Activated T-helper 1 cell treated with anti-CD3 and anti-CD28 coated beads, Interleukin-12 subunit alpha, Interleukin-12 subunit beta, Interleukin-2, Interleukin-4 antibody, amounts not matched to agents 30 ng/mL and 10 ng/mL and 1 ng/mL, durations not matched to agents 14 hours and 24 hours and 36 hours (primary cell): ENCODE measurements at regions not wholly inside any gene's neighbourhood (a gene's known extent, or its start where the extent isn't known, plus 50 kb on each side); places are given as distances from the start of the nearest gene placed in this dataset.

Experiments
- DNase-seq: peaks from one replicate; pipeline ENCODE4 v3.0.0; 2021; ENCODE audit warnings: low spot score
- H3K27ac Mint-ChIP-seq: one replicate; pipeline ENCODE4 v1.8.0; 2021; ENCODE audit warnings: mild to moderate bottlenecking, mixed read lengths
- H3K27me3 Mint-ChIP-seq: one replicate; pipeline ENCODE4 v1.8.0; 2022; ENCODE audit warnings: mild to moderate bottlenecking, moderate library complexity, mixed read lengths; ENCODE audit not compliant: insufficient read depth
- H3K36me3 Mint-ChIP-seq: one replicate; pipeline ENCODE4 v1.8.0; 2021; ENCODE audit warnings: low read depth, mixed read lengths
- H3K4me1 Mint-ChIP-seq: one replicate; pipeline ENCODE4 v1.8.0; 2021; ENCODE audit warnings: low read depth, mixed read lengths
- H3K4me3 Mint-ChIP-seq: one replicate; pipeline ENCODE4 v1.8.0; 2021; ENCODE audit warnings: mild to moderate bottlenecking, moderate library complexity, mixed read lengths
- H3K9me3 Mint-ChIP-seq: one replicate; pipeline ENCODE4 v1.8.0; 2021; ENCODE audit warnings: mixed read lengths
- intact Hi-C: fragments of 100-400 bp; cut with micrococcal nuclease; formaldehyde crosslinking; loops from one replicate; pipeline ENCODE4 v1.15.1; 2024

DNA sequence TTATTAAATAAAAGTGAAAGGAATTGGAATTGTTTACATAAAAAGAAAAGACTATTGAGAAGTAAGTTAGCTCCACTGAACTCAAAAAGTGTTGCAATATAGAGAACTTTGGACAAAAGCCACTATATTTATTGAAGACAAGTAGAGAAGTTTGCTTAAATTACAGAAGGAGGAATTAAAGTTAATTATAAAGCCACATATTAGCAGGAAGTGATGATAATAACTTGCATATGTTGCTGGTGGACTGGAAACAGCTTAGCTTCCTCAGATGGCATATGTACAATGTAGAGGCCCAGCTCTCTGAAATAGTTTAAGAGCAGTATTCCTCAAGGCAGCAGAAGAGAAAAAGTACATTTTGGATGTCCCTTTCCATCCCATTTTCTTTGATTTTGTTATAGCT, 400.7 kb downstream of the GATA3 start:
- no peak for DNase-seq
- H3K27ac Mint-ChIP-seq, result no peak overlapping the region
- H3K9me3 Mint-ChIP-seq, result no peaks in the 10 kb centered on the region
- peaks cover 5% of the 10 kb centered on the region for H3K4me1 Mint-ChIP-seq
- no peaks in the 10 kb centered on the region for H3K36me3 Mint-ChIP-seq
- H3K27me3 Mint-ChIP-seq, result peaks cover 25% of the 10 kb centered on the region
- H3K4me3 Mint-ChIP-seq, result no peak overlapping the region
- intact Hi-C loops, result no loop called here

DNA sequence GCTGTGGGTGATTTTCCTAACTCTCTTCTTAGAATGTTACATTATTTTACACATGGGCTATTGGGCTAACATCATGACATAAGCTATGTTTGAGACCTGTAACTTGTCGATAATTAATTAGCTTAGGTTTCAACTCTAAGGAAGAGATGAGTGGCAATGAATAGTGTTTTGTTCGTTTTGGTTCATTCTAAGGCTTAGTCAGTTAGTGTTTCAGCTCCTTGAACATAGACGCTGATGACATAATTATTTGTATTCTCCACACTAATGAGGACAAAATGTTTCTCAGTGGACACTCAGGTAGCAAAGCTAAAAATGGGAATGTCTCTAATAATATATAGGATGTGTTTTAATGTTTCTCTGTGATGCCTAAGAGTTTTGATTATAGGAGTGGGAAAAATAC, 401.9 kb downstream of the GATA3 start:
- no peaks in the 10 kb centered on the region for H3K9me3 Mint-ChIP-seq

DNA sequence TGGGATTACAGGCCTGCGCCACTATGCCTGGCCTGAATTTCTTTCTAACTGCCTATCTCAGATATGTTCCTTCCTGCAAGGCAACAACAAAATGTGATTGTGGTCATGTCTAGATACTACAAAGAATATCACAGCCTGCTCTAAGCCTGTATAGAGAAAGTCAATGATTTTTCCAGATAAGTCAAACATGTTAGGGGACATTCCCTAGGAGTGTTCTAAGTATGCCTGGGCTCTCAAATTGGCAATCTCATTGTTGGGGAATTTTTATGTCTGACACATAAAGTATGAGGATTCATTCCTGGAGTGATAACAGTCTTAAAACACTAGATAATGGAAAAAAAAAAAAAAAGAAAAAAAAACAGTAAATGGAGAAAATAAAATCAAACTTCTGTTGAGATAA, 406.1 kb downstream of the GATA3 start:
- Mint-ChIP-seq H3K27ac (no peak overlapping the region), H3K4me1 (peaks cover 10% of the 10 kb centered on the region), H3K9me3 (no peaks in the 10 kb centered on the region), H3K27me3 (peaks cover 25% of the 10 kb centered on the region), H3K36me3 (no peaks in the 10 kb centered on the region), H3K4me3 (no peak overlapping the region)
- DNase-seq, result no peak
- intact Hi-C loops, result no loop called here

More for the DNA sequence above, 401.9 kb downstream of the GATA3 start:
- no peak for DNase-seq
- Mint-ChIP-seq H3K4me1 (peaks cover 5% of the 10 kb centered on the region), H3K4me3 (no peak overlapping the region), H3K36me3 (no peaks in the 10 kb centered on the region), H3K27ac (no peak overlapping the region), H3K27me3 (peaks cover 22% of the 10 kb centered on the region)
- intact Hi-C loops, result no loop called here

DNA sequence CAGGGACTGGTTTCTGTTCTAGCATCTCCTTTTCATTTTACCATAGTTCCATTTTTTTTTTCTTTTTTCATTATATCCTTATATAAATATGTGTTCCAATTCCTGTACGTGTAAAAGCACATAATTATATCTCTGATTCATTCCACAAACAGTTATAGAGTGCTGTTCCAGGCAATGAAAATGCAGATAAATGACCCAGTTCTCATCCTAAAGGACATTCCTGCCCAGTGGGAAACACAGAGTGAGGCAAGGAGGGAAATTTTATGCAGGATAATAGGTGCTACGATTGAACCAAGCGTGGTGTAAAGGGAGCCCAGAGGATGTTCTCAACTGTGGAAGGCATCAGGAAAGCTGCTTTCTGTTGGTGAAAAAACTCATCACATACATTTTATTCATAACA, 408.1 kb downstream of the GATA3 start:
- H3K36me3 Mint-ChIP-seq, result no peaks in the 10 kb centered on the region
- H3K27me3 Mint-ChIP-seq, result peaks cover 30% of the 10 kb centered on the region
- H3K27ac Mint-ChIP-seq, result no peak overlapping the region
- peaks cover 10% of the 10 kb centered on the region for H3K4me1 Mint-ChIP-seq
- no peaks in the 10 kb centered on the region for H3K9me3 Mint-ChIP-seq
- intact Hi-C loops, result no loop called here
- H3K4me3 Mint-ChIP-seq, result no peak overlapping the region
- DNase-seq, result no peak

DNA sequence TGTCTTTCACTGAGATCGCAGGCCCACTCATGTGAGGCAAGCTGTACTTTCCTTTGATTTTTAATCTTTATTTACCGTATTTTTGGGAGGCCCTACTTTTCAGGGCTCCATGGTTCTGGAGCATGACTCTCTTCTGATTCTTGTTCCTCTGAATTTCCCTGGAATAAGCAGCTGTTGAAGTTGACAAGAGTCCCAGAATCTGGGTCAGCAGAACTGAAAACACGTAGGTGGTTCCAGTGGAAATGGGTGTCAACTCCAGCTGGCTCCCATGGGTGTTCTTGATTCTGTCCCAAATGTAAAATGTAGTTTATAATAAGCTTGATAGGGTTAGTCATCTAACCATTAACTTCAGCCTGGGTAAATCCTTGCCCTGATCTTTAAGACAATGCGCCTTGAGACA, 409.4 kb downstream of the GATA3 start:
- H3K9me3 Mint-ChIP-seq, result no peaks in the 10 kb centered on the region
- H3K27ac Mint-ChIP-seq, result no peak overlapping the region
- no peak overlapping the region for H3K4me3 Mint-ChIP-seq

DNA sequence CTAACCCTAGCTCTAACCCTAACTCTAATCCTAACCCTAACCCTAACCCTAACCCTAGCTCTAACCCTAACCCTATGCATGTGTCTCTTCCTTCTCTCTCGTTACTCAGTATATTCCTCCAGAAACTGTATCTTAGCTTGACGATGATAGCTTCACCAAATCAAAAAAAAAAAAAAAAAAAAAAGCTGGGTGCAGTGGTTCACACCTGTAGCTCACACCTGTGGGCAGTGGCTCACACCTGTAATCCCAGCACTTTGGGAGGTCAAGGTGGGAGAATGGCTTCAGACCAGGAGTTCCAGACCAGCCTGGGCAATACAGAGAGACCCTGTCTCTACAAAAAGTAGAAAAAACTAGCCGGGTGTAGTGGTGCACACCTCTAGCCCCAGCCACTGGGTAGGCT, 414.0 kb downstream of the GATA3 start:
- no peak for DNase-seq
- intact Hi-C loops, result no loop called here
- Mint-ChIP-seq H3K27me3 (peaks cover 23% of the 10 kb centered on the region), H3K36me3 (no peaks in the 10 kb centered on the region), H3K4me1 (peaks cover 8% of the 10 kb centered on the region), H3K4me3 (no peak overlapping the region), H3K27ac (no peak overlapping the region), H3K9me3 (no peaks in the 10 kb centered on the region)

More for the DNA sequence above, 409.4 kb downstream of the GATA3 start:
- no peak for DNase-seq
- Mint-ChIP-seq H3K4me1 (peaks cover 10% of the 10 kb centered on the region), H3K36me3 (no peaks in the 10 kb centered on the region), H3K27me3 (peaks cover 26% of the 10 kb centered on the region)
- intact Hi-C loops, result no loop called here

DNA sequence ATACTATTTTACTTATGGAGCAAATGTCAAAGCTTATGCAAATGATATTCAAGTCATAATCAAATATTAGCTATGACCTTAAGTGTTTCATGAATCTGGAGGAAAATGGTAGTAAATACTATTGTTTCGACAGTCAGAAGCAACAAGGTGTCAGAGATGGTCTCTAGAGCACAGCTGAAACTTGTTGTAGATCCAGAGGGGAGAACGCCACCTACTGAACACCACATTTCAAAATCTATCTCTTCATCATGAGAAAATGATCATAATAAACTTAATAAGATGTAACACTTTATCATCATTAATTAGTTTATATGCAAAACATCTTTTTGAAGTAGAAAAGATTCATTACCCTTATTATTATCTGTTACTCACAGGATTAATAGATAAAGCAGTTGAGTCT, 418.7 kb downstream of the GATA3 start:
- intact Hi-C loops, result loop anchor here (1.0 to 10.0 kb wide), 6 partner anchors 51 to 732 kb away; no protein-coding TSS in a partner anchor
- Mint-ChIP-seq H3K27me3 (peaks cover 33% of the 10 kb centered on the region), H3K9me3 (peaks cover 9% of the 10 kb centered on the region), H3K4me1 (peaks cover 8% of the 10 kb centered on the region), H3K27ac (no peak overlapping the region), H3K4me3 (no peak overlapping the region), H3K36me3 (no peaks in the 10 kb centered on the region)
- DNase-seq, result peak; percentile 5

DNA sequence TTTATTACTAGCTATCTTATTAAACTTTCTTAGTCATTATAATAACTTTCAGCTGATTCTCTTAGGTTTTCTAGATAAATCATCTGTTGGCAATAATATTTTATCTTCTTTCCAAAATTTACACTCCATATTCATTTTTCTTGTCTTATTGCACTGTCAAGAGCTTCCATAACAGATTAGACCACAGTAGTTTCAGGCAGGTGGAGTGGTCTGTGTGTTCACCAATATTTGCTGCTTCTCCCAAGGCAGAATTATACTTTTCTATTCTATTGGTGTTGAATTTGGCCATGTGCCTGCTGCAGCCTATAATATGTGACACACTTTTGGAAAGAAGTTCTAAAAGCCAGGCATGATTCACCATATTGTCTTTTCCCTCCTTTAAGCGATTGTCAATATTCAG, 422.8 kb downstream of the GATA3 start:
- Mint-ChIP-seq H3K4me1 (peaks cover 2% of the 10 kb centered on the region), H3K9me3 (peaks cover 9% of the 10 kb centered on the region), H3K27me3 (peaks cover 38% of the 10 kb centered on the region), H3K4me3 (no peak overlapping the region), H3K27ac (no peak overlapping the region), H3K36me3 (no peaks in the 10 kb centered on the region)
- intact Hi-C loops, result loop anchor here (10.0 kb wide), 1 partner anchor 728 kb away; no protein-coding TSS in a partner anchor
- no peak for DNase-seq

DNA sequence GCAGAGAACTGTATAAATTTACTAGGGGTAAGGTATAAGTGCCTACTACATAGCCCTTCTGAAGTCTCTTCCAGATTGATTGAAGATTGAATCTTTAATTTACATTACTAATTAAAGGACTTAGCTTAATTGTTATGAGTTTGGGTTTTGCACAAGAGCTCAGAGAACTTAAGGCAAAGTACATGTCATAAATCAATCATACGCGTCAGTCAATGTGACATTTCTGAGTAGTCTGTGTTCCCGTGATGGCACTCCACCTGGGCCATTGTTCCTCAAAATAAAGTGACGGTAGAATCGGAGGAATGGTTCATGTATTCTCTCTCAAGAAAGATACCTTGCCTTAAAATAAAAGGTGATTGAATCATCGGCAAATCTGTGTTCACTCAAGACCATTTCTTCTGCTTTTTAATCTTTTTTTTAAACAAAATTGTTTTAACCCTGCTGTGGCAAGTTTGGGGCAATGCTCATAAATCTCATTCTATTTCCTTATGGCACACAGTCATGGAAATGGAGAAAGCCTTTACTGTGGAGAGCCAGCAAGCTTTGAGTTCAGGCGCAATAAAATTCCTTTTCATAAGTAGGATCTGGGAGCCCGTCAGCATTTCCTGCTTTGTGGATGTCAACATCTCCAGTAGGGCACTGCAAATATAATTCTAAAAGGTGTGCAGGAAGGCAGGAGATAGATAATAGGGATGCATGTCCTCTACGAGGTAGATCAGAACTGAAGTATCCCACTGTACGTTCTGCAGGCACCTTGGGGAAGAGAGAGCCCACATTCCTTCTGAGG, 427.4 kb downstream of the GATA3 start:
- no peak for DNase-seq
- intact Hi-C loops, result no loop called here
- H3K4me1 Mint-ChIP-seq, result peaks cover 7% of the 10 kb centered on the region
- H3K27ac Mint-ChIP-seq, result no peak overlapping the region
- H3K36me3 Mint-ChIP-seq, result no peaks in the 10 kb centered on the region
- H3K9me3 Mint-ChIP-seq, result peaks cover 9% of the 10 kb centered on the region
- peaks cover 35% of the 10 kb centered on the region for H3K27me3 Mint-ChIP-seq
- H3K4me3 Mint-ChIP-seq, result no peak overlapping the region

DNA sequence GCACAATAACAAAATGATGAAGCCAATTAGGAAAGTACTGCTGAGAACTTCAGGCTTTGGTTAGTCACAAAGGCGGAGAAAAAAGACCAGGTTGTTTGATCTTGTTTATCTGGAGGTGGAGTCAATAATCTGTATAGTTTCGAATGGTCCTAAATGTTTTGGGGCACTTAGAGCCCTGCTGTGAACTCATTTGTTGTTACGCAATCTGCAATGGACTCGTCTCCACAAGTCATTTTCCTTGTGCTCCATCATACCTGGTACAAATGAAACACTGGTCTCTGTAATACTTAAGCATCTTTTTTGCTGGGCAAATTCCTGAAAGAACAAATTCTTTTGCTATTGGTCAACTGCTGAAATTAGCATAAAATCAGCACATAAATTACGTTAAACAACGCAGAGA, 430.5 kb downstream of the GATA3 start:
- H3K27me3 Mint-ChIP-seq, result peaks cover 29% of the 10 kb centered on the region
- H3K36me3 Mint-ChIP-seq, result no peaks in the 10 kb centered on the region
- intact Hi-C loops, result no loop called here
- H3K9me3 Mint-ChIP-seq, result no peaks in the 10 kb centered on the region
- H3K4me1 Mint-ChIP-seq, result peaks cover 7% of the 10 kb centered on the region
- no peak for DNase-seq
- H3K27ac Mint-ChIP-seq, result no peak overlapping the region
- no peak overlapping the region for H3K4me3 Mint-ChIP-seq

DNA sequence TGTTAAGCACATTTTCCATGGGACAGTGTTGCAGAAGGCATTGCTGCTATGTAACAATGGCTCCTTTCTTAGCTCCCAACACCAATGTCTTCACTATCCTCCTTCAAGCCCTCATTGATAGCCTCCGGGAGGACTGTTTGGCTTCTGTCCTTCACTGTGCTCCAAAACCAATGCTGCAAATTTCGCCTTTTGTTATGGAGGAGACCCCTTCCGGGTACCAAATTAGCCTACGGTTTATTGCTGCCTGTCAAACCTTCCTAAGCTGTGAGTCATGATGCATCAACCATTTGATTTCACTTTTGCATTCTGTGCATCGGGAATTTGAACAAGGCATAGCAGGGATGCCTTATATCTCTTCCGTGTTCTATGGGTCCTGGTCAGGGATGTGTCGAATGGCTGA, 432.9 kb downstream of the GATA3 start:
- Mint-ChIP-seq H3K9me3 (no peaks in the 10 kb centered on the region), H3K4me1 (peaks cover 7% of the 10 kb centered on the region), H3K27ac (no peak overlapping the region), H3K36me3 (no peaks in the 10 kb centered on the region), H3K4me3 (no peak overlapping the region), H3K27me3 (peaks cover 23% of the 10 kb centered on the region)
- DNase-seq, result no peak
- intact Hi-C loops, result no loop called here

DNA sequence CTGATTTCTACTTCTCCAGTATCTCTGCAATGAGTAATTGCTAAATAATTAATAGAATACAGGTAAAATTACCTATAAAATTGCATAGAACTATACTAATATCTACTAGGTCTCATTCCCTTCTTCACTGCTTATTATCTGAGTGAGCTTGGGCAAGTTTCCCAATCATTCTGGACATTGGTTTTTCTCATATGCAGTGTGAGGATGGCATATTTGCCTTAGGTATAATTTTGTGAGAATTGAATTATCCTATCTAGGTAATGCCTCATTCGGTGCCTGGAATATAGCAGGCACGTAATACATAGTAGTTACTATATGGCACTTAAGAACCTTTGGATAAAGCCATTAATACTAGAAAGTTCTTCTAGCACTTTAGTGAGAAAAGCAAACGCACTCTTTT, 434.7 kb downstream of the GATA3 start:
- Mint-ChIP-seq H3K36me3 (no peaks in the 10 kb centered on the region), H3K9me3 (no peaks in the 10 kb centered on the region), H3K4me1 (peaks cover under 1% of the 10 kb centered on the region), H3K27ac (no peak overlapping the region), H3K4me3 (no peak overlapping the region), H3K27me3 (peaks cover 25% of the 10 kb centered on the region)
- intact Hi-C loops, result no loop called here
- DNase-seq, result no peak

DNA sequence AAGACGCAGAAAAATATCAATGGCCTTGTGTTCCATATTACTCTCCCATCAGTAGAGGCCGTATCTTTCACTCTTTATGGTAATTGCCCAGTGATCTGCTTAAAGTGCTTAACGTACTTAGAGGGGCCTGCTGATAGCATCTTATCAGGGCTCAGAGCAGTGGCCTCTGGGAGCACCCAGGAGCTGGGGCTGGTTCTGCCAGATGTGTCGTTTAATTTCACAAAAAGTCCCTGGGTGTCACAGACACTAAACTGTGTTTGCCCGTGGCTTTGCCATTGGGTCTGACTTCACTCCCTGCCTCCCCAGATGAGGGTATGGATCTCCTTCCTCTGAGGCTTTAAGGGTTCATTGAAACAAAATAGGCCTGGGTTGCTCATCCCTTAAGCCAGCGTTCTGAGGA, 435.3 kb downstream of the GATA3 start:
- peaks cover 21% of the 10 kb centered on the region for H3K27me3 Mint-ChIP-seq
- H3K9me3 Mint-ChIP-seq, result no peaks in the 10 kb centered on the region
- no peak for DNase-seq
- no peaks in the 10 kb centered on the region for H3K4me1 Mint-ChIP-seq
- intact Hi-C loops, result no loop called here
- no peaks in the 10 kb centered on the region for H3K36me3 Mint-ChIP-seq
- no peak overlapping the region for H3K4me3 Mint-ChIP-seq
- no peak overlapping the region for H3K27ac Mint-ChIP-seq

DNA sequence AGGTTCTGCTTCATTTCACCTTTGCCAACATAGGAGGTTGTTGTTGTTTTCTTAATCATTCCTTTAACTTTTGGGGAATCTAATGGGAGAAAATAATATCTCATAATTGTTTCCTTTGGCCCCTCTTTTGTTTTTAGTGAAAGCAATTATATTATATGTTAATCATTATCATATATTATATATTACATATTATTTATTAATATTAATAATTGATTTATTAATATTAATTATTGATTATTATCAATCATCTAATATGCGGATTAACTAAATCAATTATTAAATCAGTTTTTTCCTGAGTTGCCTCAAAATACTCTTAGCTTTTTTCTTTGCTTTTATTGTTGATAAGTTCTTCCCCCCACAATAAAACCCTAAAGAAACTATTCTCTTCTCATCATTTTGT, 443.8 kb downstream of the GATA3 start:
- no peak for DNase-seq
- H3K4me3 Mint-ChIP-seq, result no peak overlapping the region
- peaks cover 6% of the 10 kb centered on the region for H3K4me1 Mint-ChIP-seq
- H3K9me3 Mint-ChIP-seq, result no peaks in the 10 kb centered on the region
- H3K27ac Mint-ChIP-seq, result no peak overlapping the region
- H3K36me3 Mint-ChIP-seq, result no peaks in the 10 kb centered on the region
- intact Hi-C loops, result no loop called here
- peaks cover 26% of the 10 kb centered on the region for H3K27me3 Mint-ChIP-seq
